OCI-M2 (cell line): ENCODE measurements at regions not wholly inside any gene's neighbourhood (a gene's known extent, or its start where the extent isn't known, plus 50 kb on each side); places are given as distances from the start of the nearest gene placed in this dataset.

ENCODE experiments used
- DNase-seq: peaks from one replicate; lab custom pipeline; 2025; ENCODE audit not compliant: unreplicated experiment; lab: John Stamatoyannopoulos, UW

- DNase-seq: no peak
Measured at GRCh38 chrX:39915081-39915480, 182.7 kb downstream of the BCOR start.

GRCh38 chrX:39915596-39915995 lies 182.2 kb downstream of the BCOR start:
- no peak for DNase-seq

- no peak for DNase-seq
Measured at GRCh38 chrX:39921838-39922237, 175.9 kb downstream of the BCOR start.

DNA sequence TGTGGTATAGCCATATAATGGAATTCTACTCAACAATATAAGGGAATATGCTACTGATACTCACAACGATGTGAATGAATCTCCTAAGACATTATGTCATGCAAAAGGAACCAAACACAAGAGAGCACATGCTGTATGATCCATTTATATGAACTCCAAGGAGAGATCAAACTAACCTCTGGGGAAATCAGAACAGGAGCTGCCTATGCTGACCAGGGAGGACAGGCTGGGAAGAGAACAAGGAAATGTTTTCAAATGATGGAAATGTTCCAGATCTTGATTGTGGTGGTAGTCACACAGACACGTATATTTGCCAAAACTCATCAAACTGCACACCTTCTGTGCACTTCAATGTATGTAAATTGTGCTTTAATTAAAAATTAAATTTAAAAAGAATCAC lies 175.3 kb downstream of the BCOR start:
- DNase-seq: no peak

DNA sequence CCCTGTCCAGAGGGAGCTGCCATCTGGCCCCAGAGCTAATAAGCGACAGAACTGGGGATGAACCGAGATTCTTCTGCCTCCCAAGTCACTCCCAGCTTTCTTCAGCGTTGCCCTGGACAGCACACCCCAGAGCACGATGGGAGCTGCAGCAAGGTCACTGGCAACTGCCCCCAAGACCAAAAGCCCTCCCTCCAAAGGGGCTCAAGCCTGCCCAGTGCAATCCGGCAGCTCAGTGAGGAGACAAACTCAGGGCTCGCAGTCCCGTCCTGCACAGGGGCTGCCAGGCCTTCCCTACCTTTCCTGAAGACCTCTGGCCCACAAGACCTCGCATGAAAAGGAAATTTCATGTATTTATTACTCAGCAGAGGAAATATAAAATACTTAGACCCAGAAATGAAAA lies 174.8 kb downstream of the BCOR start:
- no peak for DNase-seq

GRCh38 chrX:39927380-39927779 lies 170.4 kb downstream of the BCOR start:
- DNase-seq: no peak

DNA sequence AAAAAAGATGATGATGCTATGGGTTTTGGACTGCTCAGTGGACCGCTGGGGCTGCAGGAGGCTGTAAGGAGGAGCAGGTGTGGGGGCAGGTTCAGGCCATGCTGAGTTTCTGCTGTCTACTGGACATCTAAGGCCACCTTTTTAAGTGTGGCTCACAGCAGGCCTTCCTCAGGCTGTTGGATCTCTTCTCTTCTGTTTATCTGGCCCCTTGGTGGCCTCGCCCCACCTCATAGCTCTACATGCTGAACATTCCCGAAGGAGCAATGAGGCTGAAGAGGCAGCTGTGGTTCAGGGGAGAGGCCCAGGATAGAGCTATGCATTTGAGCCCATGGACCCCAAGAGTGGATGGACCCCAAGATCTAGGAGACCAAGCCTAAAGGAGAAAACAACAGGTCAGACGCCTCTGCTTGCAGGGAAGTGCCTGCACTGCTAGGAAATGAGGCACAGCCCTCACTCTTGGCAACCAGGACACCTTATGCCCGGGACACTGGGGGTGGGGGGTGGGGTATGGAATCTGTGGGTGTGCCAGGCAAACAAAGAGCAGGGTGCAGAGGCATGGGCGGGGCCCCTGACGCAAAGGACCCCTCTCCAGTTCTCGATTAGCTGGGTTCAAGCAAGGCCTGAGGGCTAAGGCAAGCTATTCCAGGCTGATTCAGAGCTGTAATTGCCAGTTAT lies 168.9 kb downstream of the BCOR start:
- no peak for DNase-seq

GRCh38 chrX:39929379-39930025 lies 168.3 kb downstream of the BCOR start:
- no peak for DNase-seq

GRCh38 chrX:39930786-39931528 lies 166.8 kb downstream of the BCOR start:
- DNase-seq: no peak

DNA sequence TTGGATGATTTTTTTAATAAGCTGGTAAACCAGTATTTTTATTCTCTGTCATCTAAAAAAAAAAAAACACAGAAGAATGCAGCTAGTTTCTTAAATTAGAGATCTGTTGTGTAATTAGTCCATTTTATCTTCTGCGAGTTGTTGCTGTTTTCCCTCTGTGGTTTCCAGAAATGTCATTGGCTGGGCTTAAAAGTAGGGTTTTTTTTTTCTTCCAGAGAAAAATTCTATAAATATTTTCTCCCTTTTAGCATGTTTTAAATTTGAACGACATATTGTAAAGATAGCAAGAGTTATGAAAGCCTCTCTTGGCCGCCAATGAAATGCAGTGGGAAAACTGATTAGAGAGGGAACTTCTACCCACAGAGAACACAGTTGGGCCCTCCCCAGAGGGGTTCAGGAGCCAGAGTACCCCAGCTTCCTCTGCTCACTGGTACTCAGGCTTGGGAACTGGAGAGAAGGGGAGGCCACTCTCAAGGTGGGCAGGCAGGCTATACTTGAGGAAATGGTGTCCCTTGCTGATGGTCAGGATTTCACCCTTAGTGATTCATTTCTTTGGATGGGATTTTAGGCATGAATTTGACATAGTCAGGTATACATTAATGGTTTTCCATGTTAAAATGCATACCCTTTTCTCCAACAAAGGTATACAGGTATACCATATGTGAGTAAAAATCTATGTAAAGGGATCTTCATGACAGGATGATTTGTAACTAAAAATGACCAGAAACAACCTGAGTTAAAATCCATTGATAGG lies 166.1 kb downstream of the BCOR start:
- no peak for DNase-seq

GRCh38 chrX:39935411-39936064 lies 162.2 kb downstream of the BCOR start:
- DNase-seq: no peak

DNA sequence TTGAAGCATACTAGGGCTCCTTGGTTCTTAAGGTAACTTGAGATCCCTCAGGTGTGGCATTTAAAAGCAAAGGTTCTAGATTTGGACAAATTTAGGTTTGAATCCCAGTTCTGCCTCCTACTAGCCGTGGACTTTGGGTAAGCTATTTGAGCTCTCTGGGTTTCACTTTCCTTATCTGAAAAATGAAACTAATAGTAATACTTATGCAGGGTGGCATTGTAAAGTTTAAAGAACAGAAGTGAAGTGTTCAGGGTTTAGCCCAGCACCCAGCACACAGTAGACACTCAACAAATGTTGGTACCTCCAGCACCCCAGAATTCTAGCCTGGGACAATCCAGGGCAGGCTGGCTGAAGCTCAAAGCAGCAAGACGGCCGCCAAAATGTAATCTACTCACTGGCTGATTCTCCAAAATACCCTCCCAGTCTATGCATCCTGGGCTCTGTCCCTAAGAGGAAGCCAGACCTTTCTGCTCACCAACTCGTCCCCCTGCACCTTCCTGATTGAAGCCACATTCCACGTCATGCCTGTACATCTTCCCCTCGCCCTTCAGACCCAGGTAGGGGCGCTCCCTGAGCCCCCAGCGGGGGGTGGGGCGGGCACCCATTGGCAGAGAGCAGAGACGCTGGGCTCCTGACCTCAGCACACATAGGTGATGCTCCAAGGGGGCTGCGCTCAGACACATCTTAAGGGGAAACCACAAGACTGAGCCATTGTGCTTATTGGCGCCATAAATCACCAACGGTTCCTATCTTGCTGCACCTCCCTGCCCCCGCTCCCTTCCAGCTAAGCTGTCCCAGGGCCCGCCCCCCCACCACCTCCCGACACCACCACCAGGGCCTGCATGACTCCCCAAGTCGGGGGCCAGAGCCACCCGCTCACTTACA lies 160.6 kb downstream of the BCOR start:
- DNase-seq: no peak

DNA sequence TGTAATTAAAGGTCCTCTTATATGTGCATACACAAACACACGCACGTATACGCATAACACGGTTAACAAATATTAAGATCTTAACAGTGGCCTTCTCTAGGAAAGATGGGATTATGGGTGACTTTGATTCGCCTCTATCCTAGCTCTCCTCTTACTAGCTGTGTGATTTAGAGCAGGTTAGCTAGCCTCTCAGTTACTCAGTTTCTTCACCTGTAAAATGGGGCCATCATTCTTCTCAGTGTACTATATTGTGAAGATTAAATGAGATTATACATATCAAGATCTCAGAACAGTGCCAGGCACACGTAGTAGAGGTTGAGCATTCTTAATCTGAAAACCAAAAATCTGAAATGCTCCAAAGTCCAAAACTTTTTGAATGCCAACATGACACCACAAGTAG lies 159.3 kb downstream of the BCOR start:
- no peak for DNase-seq

DNA sequence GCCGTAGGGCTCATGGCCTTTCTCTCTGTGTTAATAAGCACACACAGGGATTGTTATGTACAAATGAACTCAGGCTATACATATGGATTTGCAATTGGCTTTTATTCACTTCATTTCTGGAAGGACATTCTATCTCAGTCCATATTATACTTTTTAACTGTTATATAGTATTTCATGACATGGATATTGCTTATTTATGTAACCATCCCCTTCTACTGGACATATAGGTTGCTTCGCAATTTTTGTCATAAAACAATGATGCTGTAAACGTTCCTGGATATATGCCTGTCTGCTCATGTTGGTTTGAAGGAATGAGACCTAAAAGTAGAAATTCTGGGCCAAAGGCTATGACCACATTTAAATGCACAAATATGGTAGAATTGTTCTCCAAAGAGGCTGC lies 158.1 kb downstream of the BCOR start:
- DNase-seq: no peak

DNA sequence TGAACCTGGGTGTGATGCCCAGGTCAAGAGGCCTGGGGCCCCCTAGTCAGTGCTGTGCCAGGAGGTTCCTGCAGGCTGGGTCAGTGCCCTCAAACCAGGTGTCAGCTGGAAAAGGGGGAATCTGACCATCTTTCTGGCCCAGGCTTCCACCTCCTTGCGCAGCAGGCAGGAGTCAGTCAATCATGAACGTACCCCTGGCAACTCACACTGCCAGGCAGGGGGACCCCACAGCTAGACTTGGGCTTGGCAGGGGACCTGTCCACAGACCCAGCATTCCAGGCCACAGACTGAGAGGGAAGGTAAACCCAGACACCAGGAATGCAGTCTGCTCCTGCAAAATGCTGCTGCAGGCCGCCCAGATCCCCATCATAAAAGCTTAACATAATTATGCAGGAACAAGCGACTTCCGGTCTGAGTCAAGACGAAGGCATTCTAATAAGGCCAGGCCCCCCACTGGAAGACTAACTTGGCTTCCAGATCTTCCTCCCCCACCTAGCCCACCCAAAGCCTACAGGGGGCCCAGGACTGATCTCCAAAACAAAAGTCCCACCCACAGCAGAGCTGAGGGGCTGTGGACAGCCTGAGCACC lies 156.3 kb downstream of the BCOR start:
- no peak for DNase-seq

DNA sequence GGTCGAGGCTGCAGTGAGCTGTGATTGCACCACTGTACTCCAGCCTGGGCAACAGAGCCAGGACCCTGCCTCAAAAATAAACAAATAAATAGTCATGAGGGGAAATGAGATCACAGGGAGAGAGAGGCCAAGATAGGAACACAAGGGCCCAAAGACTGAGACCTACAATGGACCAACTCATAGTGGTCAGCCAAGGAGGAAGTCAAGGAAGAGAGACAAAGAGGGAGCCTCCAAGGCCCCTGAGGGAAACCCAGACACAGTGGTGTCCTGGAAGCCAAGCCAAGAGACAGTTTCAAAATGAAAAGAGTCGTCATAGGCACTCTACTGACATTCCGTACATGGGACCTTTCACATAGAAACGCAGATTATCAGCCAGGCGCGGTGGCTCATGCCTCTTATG lies 153.3 kb downstream of the BCOR start:
- no peak for DNase-seq

DNA sequence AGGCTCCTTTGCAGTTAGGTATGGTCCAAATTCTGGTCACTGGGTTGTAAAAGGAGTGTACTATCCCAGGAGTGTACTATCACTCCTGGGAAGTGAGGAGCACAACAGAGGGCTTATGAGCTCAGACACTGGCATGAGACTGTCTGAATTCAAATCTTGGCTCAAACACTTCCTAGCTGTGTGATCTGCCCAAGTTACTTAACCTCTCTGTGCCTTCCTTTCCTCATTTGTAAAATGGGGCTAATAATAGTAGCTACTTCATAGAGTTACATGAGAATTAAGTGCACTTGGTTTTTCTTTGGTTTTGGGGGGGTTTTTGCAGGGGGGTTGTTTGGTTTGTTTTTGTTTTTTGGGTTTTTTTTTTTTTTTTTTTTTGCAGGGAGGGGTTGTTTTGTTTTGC lies 152.0 kb downstream of the BCOR start:
- DNase-seq: no peak

DNA sequence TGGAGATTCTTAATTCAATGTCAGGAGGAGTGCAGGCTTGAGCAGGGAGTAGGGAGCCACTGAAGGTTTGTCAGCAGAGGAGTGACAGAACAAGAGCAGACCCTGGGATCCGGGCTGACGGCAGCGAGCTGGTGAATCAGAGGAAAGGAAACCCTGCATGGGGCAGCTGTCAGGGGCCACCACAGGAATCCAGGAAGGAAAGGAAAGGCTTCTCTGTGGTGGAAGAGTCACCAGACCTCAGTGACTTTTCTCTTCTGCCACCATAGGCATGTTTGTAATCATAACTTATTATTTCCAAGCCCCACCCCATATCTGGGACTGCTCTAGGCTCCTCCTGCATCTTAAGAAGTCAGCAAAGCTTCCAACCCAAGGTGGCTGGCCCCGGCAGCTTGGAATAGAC lies 150.9 kb downstream of the BCOR start:
- no peak for DNase-seq

- DNase-seq: no peak
Measured at GRCh38 chrX:39948582-39948981, 149.2 kb downstream of the BCOR start.
